Natural killer cell (primary cell): ENCODE measurements at regions not wholly inside any gene's neighbourhood (a gene's known extent, or its start where the extent isn't known, plus 50 kb on each side); places are given as distances from the start of the nearest gene placed in this dataset.
"Not testable (repeated sequence)": the region's sequence is repeated elsewhere in the genome, so short reads cannot be mapped to it uniquely, and the experiment has no call there.

Source experiments
- ATAC-seq, 3 donors: fragments of 150-1000 bp in 2 of 3; fragments of 200-7000 bp in 1 of 3; cut with Tn5 transposase; 1 replicate in 1 of 3; 2 replicates in 2 of 3; pipeline ENCODE4 v1.10.0; 2021; ENCODE audit warnings: mild to moderate bottlenecking in 2 of 3, moderate library complexity in 2 of 3
- DNase-seq, 2 donors: peaks; one replicate each; pipeline versions ENCODE4 v3.0.0 to v3.0.0-alpha.2; 2013 to 2021; ENCODE audit warnings: mixed read lengths in 1 of 2
- H3K27ac ChIP-seq: one replicate; pipeline ENCODE4 v1.5.1; 2013; ENCODE audit warnings: mild to moderate bottlenecking, low read length
- H3K27me3 ChIP-seq: one replicate; pipeline ENCODE4 v1.6.1; 2013; ENCODE audit warnings: low read length; ENCODE audit not compliant: control insufficient read depth, insufficient read depth
- H3K36me3 ChIP-seq: one replicate; pipeline ENCODE4 v1.6.1; 2013; ENCODE audit warnings: low read length; ENCODE audit not compliant: control insufficient read depth, insufficient read depth
- H3K4me1 ChIP-seq: one replicate; pipeline ENCODE4 v1.6.1; 2013; ENCODE audit warnings: low read length; ENCODE audit not compliant: control insufficient read depth, insufficient read depth
- H3K4me3 ChIP-seq: one replicate; pipeline ENCODE4 v1.5.1; 2013; ENCODE audit warnings: low read length
- H3K9me3 ChIP-seq: one replicate; pipeline ENCODE4 v1.6.1; 2013; ENCODE audit warnings: low read length; ENCODE audit not compliant: control insufficient read depth, insufficient read depth
- H3K27ac Mint-ChIP-seq, 2 donors: one replicate each; pipeline ENCODE4 v1.8.0; 2022; ENCODE audit warnings: mild to moderate bottlenecking in 2 of 2, mixed read lengths in 2 of 2, moderate library complexity in 1 of 2
- H3K27me3 Mint-ChIP-seq, 2 donors: one replicate each; pipeline ENCODE4 v1.8.0; 2022; ENCODE audit warnings: low read depth in 2 of 2, mixed read lengths in 2 of 2
- H3K36me3 Mint-ChIP-seq: one replicate; pipeline ENCODE4 v1.8.0; 2022; ENCODE audit warnings: mixed read lengths
- H3K4me1 Mint-ChIP-seq, 2 donors: one replicate each; pipeline ENCODE4 v1.8.0; 2022; ENCODE audit warnings: mixed read lengths in 2 of 2
- H3K4me3 Mint-ChIP-seq: one replicate; pipeline ENCODE4 v1.8.0; 2022; ENCODE audit warnings: mild to moderate bottlenecking, moderate library complexity, mixed read lengths
- H3K9me3 Mint-ChIP-seq, 2 donors: one replicate each; pipeline ENCODE4 v1.8.0; 2022; ENCODE audit warnings: mixed read lengths in 2 of 2
- WGBS: methylation state at CpG from one replicate; pipeline ENCODE4 v1.1.7; 2013; ENCODE audit warnings: missing lambda C conversion rate; ENCODE audit not compliant: insufficient coverage; 5-methylcytosine and 5-hydroxymethylcytosine counted together
- intact Hi-C: fragments of 100-400 bp; cut with micrococcal nuclease; formaldehyde crosslinking; loops from one replicate; pipeline ENCODE4 v1.14.2; 2022
- TF ChIP-seq, protein P1 (sequence below): fragments of 200-600 bp; IDR thresholded peaks from one replicate; pipeline ENCODE4 v1.8.0; 2022; ENCODE audit warnings: antibody characterized with exemption

- peaks cover 12 to 13% of the 10 kb centered on the region in 2 donors for H3K9me3 Mint-ChIP-seq
- TF ChIP-seq, protein P1, sequence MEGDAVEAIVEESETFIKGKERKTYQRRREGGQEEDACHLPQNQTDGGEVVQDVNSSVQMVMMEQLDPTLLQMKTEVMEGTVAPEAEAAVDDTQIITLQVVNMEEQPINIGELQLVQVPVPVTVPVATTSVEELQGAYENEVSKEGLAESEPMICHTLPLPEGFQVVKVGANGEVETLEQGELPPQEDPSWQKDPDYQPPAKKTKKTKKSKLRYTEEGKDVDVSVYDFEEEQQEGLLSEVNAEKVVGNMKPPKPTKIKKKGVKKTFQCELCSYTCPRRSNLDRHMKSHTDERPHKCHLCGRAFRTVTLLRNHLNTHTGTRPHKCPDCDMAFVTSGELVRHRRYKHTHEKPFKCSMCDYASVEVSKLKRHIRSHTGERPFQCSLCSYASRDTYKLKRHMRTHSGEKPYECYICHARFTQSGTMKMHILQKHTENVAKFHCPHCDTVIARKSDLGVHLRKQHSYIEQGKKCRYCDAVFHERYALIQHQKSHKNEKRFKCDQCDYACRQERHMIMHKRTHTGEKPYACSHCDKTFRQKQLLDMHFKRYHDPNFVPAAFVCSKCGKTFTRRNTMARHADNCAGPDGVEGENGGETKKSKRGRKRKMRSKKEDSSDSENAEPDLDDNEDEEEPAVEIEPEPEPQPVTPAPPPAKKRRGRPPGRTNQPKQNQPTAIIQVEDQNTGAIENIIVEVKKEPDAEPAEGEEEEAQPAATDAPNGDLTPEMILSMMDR, result no peak
- no peak overlapping the region for H3K4me3 ChIP-seq
- H3K36me3 ChIP-seq, result no peaks in the 10 kb centered on the region
- DNase-seq (no peak), ATAC-seq (no peak)
- 70% methylated on average over 3 of the region's 4 CpGs for WGBS
- no peaks in the 10 kb centered on the region for H3K27me3 ChIP-seq
- no peaks in the 10 kb centered on the region for H3K36me3 Mint-ChIP-seq
- H3K4me3 Mint-ChIP-seq, result no peak overlapping the region
- H3K27ac ChIP-seq, result no peak overlapping the region
- intact Hi-C loops, result no loop called here
- H3K9me3 ChIP-seq, result peaks cover 2% of the 10 kb centered on the region
- H3K27ac Mint-ChIP-seq, result no peak overlapping the region
- H3K4me1 ChIP-seq, result no peaks in the 10 kb centered on the region
- H3K27me3 Mint-ChIP-seq, result no peaks in the 10 kb centered on the region
- no peaks in the 10 kb centered on the region for H3K4me1 Mint-ChIP-seq
These were observed 291.7 kb upstream of the RRP15 start for GRCh38 chr1:217993439-217993838.

DNA sequence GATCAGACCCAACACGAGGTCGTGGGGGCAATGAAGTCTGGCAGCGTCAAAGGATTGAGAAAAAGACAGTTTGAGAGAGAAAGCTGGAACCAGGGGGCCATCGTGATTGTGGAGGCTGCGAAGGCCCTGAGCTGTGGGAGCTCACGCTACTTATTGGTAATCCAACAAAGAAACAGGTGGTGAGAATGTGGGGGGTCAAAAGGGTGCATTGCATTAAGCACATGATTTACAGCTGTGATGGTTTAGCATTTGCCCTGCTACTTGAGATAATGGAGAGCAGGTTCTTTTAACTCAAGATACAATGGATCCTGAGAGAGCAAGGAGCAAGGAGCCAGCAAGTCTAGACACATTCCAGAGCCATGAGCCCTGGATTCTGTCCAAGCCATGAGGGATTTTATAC, 276.8 kb upstream of the RRP15 start:
- H3K27ac Mint-ChIP-seq, H3K36me3 Mint-ChIP-seq, H3K4me3 Mint-ChIP-seq: not testable (repeated sequence)

DNA sequence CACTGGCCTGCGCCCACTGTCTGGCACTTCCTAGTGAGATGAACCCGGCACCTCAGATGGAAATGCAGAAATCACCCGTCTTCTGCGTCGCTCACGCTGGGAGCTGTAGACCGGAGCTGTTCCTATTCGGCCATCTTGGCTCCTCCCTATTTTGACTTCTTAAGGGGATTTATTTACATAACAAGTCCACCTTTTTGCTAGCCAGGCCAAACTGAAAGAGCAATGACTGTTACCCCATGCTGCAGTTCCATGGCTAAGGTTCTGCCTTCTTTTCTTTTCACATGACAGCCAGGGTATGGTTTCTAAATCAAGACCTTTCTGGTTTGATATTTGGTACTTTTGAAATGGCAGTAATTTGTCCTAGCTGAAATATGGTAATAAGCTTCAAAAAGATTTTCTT, 270.0 kb upstream of the RRP15 start:
- no CpG with 5 or more reads among the region's 8 CpGs for WGBS
- H3K4me3 Mint-ChIP-seq, intact Hi-C loops, ATAC-seq, H3K9me3 Mint-ChIP-seq, H3K27me3 Mint-ChIP-seq, H3K4me1 Mint-ChIP-seq, H3K4me1 ChIP-seq, H3K36me3 ChIP-seq, H3K4me3 ChIP-seq, H3K36me3 Mint-ChIP-seq, H3K9me3 ChIP-seq, DNase-seq, H3K27me3 ChIP-seq, H3K27ac Mint-ChIP-seq, H3K27ac ChIP-seq: not testable (repeated sequence)

More for the DNA sequence above, 276.8 kb upstream of the RRP15 start:
- H3K9me3 ChIP-seq, H3K27me3 Mint-ChIP-seq, H3K4me1 ChIP-seq, H3K4me3 ChIP-seq, DNase-seq, intact Hi-C loops, H3K36me3 ChIP-seq, H3K27ac ChIP-seq, ATAC-seq, H3K4me1 Mint-ChIP-seq, H3K27me3 ChIP-seq: not testable (repeated sequence)
- WGBS, result 83% methylated on average over 6 of the region's 6 CpGs
- peaks cover 12 to 14% of the 10 kb centered on the region in 2 donors for H3K9me3 Mint-ChIP-seq

DNA sequence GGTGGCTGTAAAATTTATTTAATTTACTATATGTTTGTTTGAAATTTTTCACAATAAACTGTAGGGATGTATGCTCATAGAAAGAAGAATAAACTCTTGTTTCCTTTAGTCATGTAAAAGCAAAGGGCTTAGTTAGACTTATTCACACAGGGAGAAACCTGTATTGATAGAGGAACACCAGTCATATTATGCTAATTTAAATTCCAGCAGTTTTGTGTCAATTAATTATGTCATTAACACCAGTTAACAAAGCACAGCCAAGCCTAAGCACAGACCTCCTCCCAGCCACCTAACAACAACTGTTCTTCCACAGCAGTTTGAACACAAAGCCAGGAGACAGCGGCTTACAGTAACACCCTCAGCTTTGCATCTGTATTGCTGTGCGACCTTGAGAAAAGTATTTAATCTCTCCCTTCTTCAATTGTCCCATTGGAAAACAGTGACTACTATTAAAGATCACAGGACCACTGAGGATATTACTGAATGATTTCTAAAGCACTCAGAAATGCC, 260.8 kb upstream of the RRP15 start:
- Histone ChIP-seq H3K9me3 (peaks cover 5% of the 10 kb centered on the region), H3K4me3 (no peak overlapping the region), H3K36me3 (no peaks in the 10 kb centered on the region), H3K27me3 (no peaks in the 10 kb centered on the region), H3K4me1 (no peaks in the 10 kb centered on the region), H3K27ac (no peak overlapping the region)
- no peaks in the 10 kb centered on the region for H3K27me3 Mint-ChIP-seq
- no peak overlapping the region for H3K27ac Mint-ChIP-seq
- intact Hi-C loops, result no loop called here
- TF ChIP-seq, protein P1, result no peak
- no peaks in the 10 kb centered on the region for H3K4me1 Mint-ChIP-seq
- no peak for DNase-seq
- peaks cover 4 to 19% of the 10 kb centered on the region in 2 donors for H3K9me3 Mint-ChIP-seq
- WGBS, result 86% methylated on average over 2 of the region's 2 CpGs
- no peaks in the 10 kb centered on the region for H3K36me3 Mint-ChIP-seq
- H3K4me3 Mint-ChIP-seq, result no peak overlapping the region
- no peak for ATAC-seq
